DMS114 treated with DMSO at 0.1 percent for 48 hours (cell line): ENCODE measurements at regions not wholly inside any gene's neighbourhood (a gene's known extent, or its start where the extent isn't known, plus 50 kb on each side); places are given as distances from the start of the nearest gene placed in this dataset.
"Not testable (repeated sequence)": the region's sequence is repeated elsewhere in the genome, so short reads cannot be mapped to it uniquely, and the experiment has no call there.

Experiments
- DNase-seq: peaks from one replicate; lab custom pipeline; 2025; ENCODE audit not compliant: unreplicated experiment; lab: John Stamatoyannopoulos, UW

DNA sequence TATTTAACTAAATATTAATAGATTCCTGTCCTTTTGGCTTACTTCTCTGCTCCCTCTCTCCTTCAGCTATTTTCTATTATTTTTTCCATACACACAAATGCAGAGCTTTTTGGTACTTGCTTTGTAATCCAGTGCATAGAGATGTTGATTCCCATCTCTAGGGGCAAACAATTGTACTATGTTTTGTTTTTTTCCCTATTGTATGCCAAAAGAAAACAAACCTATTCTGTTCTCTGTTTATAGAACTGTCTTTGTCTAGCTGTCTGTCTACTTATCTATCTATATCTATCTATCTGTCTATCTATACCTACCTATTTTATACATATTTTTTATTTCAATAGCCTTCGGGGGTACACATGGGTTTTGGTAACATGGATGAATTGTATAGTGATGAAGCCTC, 121.6 kb upstream of the LIFR start:
- DNase-seq = no peak

GRCh38 chr5:38678697-38679096, 122.3 kb upstream of the LIFR start:
- not testable (repeated sequence) for DNase-seq

- DNase-seq = no peak
Measured at GRCh38 chr5:38680094-38680825, 123.8 kb upstream of the LIFR start.

DNA sequence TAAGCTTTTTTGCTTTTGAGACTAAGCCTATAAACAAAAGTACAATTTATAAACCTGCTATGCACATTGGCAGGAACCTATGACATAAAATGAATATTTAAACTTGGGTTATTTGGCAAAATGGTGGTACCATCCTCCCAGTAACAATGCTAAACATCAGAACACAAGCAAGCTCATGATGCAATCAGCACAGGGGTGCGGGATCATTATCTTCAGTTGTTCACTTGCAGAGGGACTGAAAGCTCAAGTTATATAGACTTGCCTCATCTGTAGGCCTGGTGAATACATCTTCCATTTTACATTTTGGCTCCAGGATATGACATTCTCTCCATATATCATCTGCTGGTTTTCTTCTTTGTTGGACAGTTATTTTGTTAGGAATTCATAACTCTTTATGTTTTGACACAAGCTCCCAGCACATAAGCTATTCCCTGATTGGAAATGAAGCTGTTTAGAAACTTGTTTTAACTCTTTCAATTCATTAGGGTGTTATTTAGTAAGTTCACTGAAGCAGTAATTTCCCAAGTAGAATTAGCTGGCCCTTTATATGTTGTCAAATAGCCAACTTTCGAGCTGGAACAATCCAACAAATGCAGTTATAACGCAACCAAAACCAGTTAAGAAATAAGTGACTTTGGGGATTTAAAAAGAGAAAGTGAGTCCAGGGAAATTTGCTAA, 124.7 kb upstream of the LIFR start:
- no peak for DNase-seq

GRCh38 chr5:38681966-38682365, 125.5 kb upstream of the LIFR start:
- no peak for DNase-seq

- no peak for DNase-seq
Measured at GRCh38 chr5:38686658-38687057, 130.2 kb upstream of the LIFR start.

- DNase-seq = no peak
Measured at GRCh38 chr5:38692346-38692745, 135.9 kb upstream of the LIFR start.

- DNase-seq = no peak
Measured at GRCh38 chr5:38692781-38693527, 136.5 kb upstream of the LIFR start.

- no peak for DNase-seq
Measured at GRCh38 chr5:38695021-38695958, 138.8 kb upstream of the LIFR start.

GRCh38 chr5:38697013-38697412, 140.6 kb upstream of the LIFR start:
- DNase-seq = no peak

DNA sequence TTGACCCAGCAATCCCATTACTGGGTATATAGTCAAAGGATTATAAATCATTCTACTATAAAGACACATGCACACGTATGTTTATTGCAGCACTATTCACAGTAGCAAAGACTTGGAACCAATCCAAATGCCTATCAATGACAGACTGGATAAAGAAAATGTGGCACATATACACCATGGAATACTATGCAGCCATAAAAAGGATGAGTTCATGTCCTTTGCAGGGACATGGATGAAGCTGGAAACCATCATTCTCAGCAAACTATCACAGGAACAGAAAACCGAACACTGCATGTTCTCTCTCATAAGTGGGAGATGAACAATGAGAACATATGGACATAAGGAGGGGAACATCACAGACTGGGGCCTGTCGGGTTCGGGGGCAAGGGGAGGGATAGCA, 140.3 kb upstream of the OSMR start:
- not testable (repeated sequence) for DNase-seq

DNA sequence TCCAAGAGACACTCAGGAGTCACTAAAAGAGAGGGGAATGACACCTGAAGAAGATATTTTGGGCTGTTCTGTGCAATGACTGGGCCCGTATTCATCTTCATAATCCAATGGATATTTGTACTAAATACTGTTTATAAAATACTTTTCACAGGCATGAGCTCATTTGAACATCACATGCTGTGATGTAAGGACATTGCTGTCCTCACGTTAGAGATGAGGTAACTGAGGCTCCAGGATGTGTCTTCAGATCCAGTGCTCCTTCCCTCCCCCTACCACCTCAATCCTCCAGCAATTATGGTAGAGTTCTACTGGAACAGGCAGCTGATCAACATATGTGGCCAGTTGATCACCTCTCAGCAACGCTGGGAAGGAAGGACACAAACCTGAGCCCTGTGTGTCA, 139.4 kb upstream of the OSMR start:
- DNase-seq = no peak

- no peak for DNase-seq
Measured at GRCh38 chr5:38707352-38708210, 138.2 kb upstream of the OSMR start.

GRCh38 chr5:38709678-38710306, 136.0 kb upstream of the OSMR start:
- DNase-seq = no peak

- no peak for DNase-seq
Measured at GRCh38 chr5:38710627-38711026, 135.2 kb upstream of the OSMR start.

DNA sequence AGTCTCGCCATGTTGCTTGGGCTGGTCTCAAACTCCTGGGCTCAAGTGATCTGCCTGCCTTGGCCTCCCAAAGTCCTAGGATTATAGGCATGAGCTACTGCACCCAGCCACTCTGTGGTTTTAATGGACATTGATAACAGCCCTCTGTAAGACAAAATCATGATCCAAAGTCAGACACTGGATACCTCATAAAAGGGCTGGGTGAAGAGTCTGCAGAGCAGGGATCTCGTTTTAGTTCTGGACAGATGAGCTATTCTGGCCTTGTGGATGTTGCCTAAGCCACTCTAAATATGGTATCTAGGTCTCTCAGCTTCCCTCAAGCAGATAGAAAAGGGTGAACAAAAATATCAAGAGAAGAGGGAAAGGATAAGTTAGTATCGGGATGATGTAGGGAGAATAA, 133.4 kb upstream of the OSMR start:
- no peak for DNase-seq

GRCh38 chr5:38714240-38714639, 131.6 kb upstream of the OSMR start:
- DNase-seq = no peak

GRCh38 chr5:38714703-38715355, 131.0 kb upstream of the OSMR start:
- DNase-seq = no peak

- no peak for DNase-seq
Measured at GRCh38 chr5:38715696-38716095, 130.1 kb upstream of the OSMR start.
